Kidney (tissue), 13 donors: ENCODE measurements at regions not wholly inside any gene's neighbourhood (a gene's known extent, or its start where the extent isn't known, plus 50 kb on each side); places are given as distances from the start of the nearest gene placed in this dataset.
A peak's percentile ranks its signal among the peaks of the same experiment; 100 is the strongest.

Experiments
- DNase-seq, 5 donors: peaks; one replicate each; pipeline ENCODE4 v3.0.0-alpha.2; 2013 to 2020
- FAIRE-seq: peaks from 2 replicates; lab custom pipeline; 2012; peaks lifted over from hg19 to GRCh38; lab: Jason Lieb, UNC
- H3K27ac ChIP-seq, 2 donors: one replicate each; pipeline ENCODE4 v1.7.0; 2013; ENCODE audit warnings: low read depth in 2 of 2, low read length in 2 of 2, inconsistent platforms in 1 of 2
- H3K27me3 ChIP-seq: one replicate; pipeline ENCODE4 v1.7.1; 2013; ENCODE audit warnings: low read length, inconsistent platforms; ENCODE audit not compliant: control insufficient read depth, insufficient read depth
- H3K36me3 ChIP-seq, 3 donors: one replicate each; pipeline versions ENCODE4 v1.7.0 to v1.7.1; 2013; ENCODE audit warnings: low read length in 3 of 3, control low read depth in 1 of 3, inconsistent platforms in 1 of 3; ENCODE audit not compliant: insufficient read depth in 3 of 3, control insufficient read depth in 2 of 3
- H3K4me1 ChIP-seq, 3 donors: one replicate each; pipeline versions ENCODE4 v1.7.0 to v1.7.1; 2013; ENCODE audit warnings: low read length in 3 of 3, inconsistent platforms in 1 of 3, low read depth in 1 of 3; ENCODE audit not compliant: control insufficient read depth in 2 of 3, insufficient read depth in 2 of 3
- H3K4me3 ChIP-seq, 3 donors: one replicate each; pipeline versions ENCODE4 v1.7.0 to v1.8.1; 2013; ENCODE audit warnings: low read length in 3 of 3, control low read depth in 1 of 3, inconsistent platforms in 1 of 3
- H3K9ac ChIP-seq, 3 donors: one replicate each; pipeline versions ENCODE4 v1.7.0 to v1.7.1; 2013; ENCODE audit warnings: low read length in 3 of 3, control low read depth in 1 of 3, inconsistent platforms in 1 of 3
- H3K9me3 ChIP-seq, 3 donors: one replicate each; pipeline versions ENCODE4 v1.7.0 to v1.7.1; 2013; ENCODE audit warnings: low read length in 3 of 3, control low read depth in 1 of 3, inconsistent platforms in 1 of 3; ENCODE audit not compliant: control insufficient read depth in 2 of 3, insufficient read depth in 1 of 3
- intact Hi-C: fragments of 100-400 bp; cut with DNase I; formaldehyde crosslinking; loops from one replicate; pipeline ENCODE4 v1.11.1; 2022
- TF ChIP-seq, protein P1 (sequence below): IDR thresholded peaks from 3 replicates; pipeline ENCODE4 v1.5.1; 2012; ENCODE audit warnings: mild to moderate bottlenecking, moderate library complexity, borderline replicate concordance; ENCODE audit not compliant: insufficient read depth; ENCODE audit errors: extremely low read depth
- donor health status: control.
- donor health status: control.
- donor health status: control.
- donor health status: control.
- donor health status: control.
- donor health status: DM: yes; HTN: yes; CAD: no.
- donor health status: Normal renal cell carcinoma (clear cell type).

DNA sequence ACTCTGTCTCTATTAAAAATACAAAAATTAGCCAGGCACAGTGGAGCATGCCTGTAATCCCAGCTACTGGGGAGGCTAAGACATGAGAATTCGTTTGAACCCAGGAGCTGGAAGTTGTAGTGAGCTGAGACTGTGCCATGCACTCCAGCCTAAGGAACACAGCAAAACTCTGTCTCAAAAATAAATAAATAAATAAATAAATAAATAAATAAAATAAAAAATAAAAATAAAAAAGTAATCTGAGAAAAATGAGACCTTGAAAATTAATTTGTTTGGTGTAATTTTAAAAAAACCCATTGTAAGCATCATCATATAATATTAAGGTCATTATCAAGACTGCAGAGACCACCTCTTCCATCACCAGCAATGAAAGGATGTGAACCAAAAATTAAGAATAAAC lies 997.1 kb downstream of the CDH18 start:
- no peak overlapping the region for H3K9ac ChIP-seq
- no peaks in the 10 kb centered on the region for H3K9me3 ChIP-seq
- H3K4me1 ChIP-seq = no peaks in the 10 kb centered on the region
- no peaks in the 10 kb centered on the region for H3K27me3 ChIP-seq
- FAIRE-seq (no peak), DNase-seq (no peak)
- TF ChIP-seq, protein P1, sequence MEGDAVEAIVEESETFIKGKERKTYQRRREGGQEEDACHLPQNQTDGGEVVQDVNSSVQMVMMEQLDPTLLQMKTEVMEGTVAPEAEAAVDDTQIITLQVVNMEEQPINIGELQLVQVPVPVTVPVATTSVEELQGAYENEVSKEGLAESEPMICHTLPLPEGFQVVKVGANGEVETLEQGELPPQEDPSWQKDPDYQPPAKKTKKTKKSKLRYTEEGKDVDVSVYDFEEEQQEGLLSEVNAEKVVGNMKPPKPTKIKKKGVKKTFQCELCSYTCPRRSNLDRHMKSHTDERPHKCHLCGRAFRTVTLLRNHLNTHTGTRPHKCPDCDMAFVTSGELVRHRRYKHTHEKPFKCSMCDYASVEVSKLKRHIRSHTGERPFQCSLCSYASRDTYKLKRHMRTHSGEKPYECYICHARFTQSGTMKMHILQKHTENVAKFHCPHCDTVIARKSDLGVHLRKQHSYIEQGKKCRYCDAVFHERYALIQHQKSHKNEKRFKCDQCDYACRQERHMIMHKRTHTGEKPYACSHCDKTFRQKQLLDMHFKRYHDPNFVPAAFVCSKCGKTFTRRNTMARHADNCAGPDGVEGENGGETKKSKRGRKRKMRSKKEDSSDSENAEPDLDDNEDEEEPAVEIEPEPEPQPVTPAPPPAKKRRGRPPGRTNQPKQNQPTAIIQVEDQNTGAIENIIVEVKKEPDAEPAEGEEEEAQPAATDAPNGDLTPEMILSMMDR = no peak
- no peaks in the 10 kb centered on the region for H3K36me3 ChIP-seq
- H3K27ac ChIP-seq = no peak overlapping the region
- intact Hi-C loops = no loop called here
- H3K4me3 ChIP-seq = no peak overlapping the region

DNA sequence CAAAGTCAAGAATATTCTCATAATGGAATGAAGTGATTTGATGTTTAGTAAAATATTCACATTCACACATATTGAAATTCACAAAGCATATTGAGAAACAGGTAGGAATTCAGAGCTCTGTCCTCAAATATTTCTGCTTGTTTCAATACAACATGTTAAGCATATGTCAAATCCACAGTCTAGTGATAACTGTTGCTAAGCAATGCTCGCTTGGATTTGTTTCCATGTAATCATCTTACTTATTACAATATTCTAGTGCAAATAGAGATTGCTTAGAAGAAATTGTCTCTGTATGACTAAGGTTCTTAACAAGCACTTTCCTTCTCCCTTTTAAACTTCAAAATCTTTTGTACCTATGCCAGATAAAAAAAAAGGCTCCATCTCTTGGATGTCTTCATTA lies 995.7 kb downstream of the CDH18 start:
- no peaks in the 10 kb centered on the region for H3K36me3 ChIP-seq
- no peak for DNase-seq
- intact Hi-C loops = no loop called here
- H3K4me1 ChIP-seq = no peaks in the 10 kb centered on the region
- H3K9ac ChIP-seq = no peak overlapping the region
- FAIRE-seq = no peak
- TF ChIP-seq, protein P1 = no peak
- H3K27ac ChIP-seq = no peak overlapping the region
- no peaks in the 10 kb centered on the region for H3K9me3 ChIP-seq
- H3K27me3 ChIP-seq = no peaks in the 10 kb centered on the region
- H3K4me3 ChIP-seq = no peak overlapping the region

DNA sequence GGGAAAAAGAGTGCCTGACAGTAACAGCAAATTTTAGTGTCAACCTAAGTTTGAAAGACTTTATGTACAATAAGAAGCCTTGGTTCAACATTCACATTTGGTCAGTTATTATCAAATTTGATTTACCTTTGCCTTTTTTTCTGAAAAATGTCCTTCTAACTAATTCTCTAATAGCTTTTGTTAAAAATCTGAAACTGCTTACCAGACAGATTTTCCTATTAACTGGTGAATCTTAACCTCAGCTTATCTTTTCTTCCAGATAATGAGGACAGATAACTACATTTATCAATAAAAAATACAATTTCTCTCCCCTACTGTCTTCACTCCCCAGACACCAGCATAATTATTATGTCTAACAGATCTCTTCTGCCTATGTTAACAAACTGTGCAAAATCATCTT lies 988.5 kb downstream of the CDH18 start:
- no peaks in the 10 kb centered on the region for H3K4me1 ChIP-seq
- no peak for FAIRE-seq
- intact Hi-C loops = no loop called here
- DNase-seq = no peak
- TF ChIP-seq, protein P1 = no peak
- no peaks in the 10 kb centered on the region for H3K9me3 ChIP-seq
- no peak overlapping the region for H3K27ac ChIP-seq
- H3K36me3 ChIP-seq = no peaks in the 10 kb centered on the region
- H3K9ac ChIP-seq = no peak overlapping the region
- H3K4me3 ChIP-seq = no peak overlapping the region
- no peaks in the 10 kb centered on the region for H3K27me3 ChIP-seq

DNA sequence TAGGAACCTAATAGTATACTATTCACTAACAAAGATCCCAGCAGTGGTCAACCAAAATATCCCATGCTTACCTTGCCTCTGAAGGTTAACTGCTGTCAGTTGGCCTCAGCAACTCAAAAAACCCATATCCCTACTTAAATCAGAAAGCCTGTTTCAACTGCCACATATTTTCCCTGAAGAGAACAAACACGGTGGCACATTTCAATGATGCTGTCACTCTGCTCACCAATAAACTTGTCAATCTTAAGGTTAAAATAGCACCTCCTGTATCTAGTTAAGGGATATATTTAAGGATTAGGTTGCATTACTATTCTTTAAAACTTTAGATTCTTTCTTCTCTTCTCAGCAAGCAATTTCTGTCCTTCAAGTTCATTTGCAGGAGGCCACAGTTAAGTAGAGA lies 986.9 kb downstream of the CDH18 start:
- DNase-seq (peak in 2 of 5 donors; percentile 6 to 11), FAIRE-seq (no peak)
- Histone ChIP-seq H3K4me3 (no peak overlapping the region), H3K27me3 (no peaks in the 10 kb centered on the region), H3K9ac (no peak overlapping the region), H3K4me1 (no peaks in the 10 kb centered on the region), H3K36me3 (no peaks in the 10 kb centered on the region), H3K27ac (no peak overlapping the region), H3K9me3 (no peaks in the 10 kb centered on the region)
- TF ChIP-seq, protein P1 = no peak
- intact Hi-C loops = no loop called here
